Liver (tissue), 8 donors: ENCODE measurements at regions not wholly inside any gene's neighbourhood (a gene's known extent, or its start where the extent isn't known, plus 50 kb on each side); places are given as distances from the start of the nearest gene placed in this dataset.

Experiments used
- DNase-seq: peaks from one replicate; pipeline ENCODE4 v3.0.0-alpha.2; 2017; ENCODE audit warnings: low spot score
- H3K27ac ChIP-seq, 2 donors: one replicate each; pipeline ENCODE4 v1.7.0; 2013; ENCODE audit warnings: inconsistent platforms in 2 of 2, low read length in 2 of 2, control low read depth in 1 of 2, low read depth in 1 of 2, mild to moderate bottlenecking in 1 of 2
- H3K27me3 ChIP-seq, 4 donors: one replicate each; pipeline versions ENCODE4 v1.6.1 to v1.7.0; 2013; ENCODE audit warnings: low read length in 3 of 4, inconsistent platforms in 1 of 4, mild to moderate bottlenecking in 1 of 4, moderate library complexity in 1 of 4; ENCODE audit not compliant: control insufficient read depth in 4 of 4, insufficient read depth in 4 of 4
- H3K36me3 ChIP-seq, 4 donors: one replicate each; pipeline versions ENCODE4 v1.6.1 to v1.7.0; 2013; ENCODE audit warnings: low read length in 3 of 4, mild to moderate bottlenecking in 3 of 4, low read depth in 1 of 4, moderate library complexity in 1 of 4; ENCODE audit not compliant: control insufficient read depth in 4 of 4, insufficient read depth in 3 of 4
- H3K4me1 ChIP-seq, 4 donors: one replicate each; pipeline versions ENCODE4 v1.6.1 to v1.7.0; 2013; ENCODE audit warnings: low read length in 3 of 4, mild to moderate bottlenecking in 3 of 4, moderate library complexity in 1 of 4; ENCODE audit not compliant: control insufficient read depth in 4 of 4, insufficient read depth in 4 of 4
- H3K4me3 ChIP-seq, 3 donors: one replicate each; pipeline versions ENCODE4 v1.6.1 to v1.7.0; 2013; ENCODE audit warnings: low read length in 3 of 3, control low read depth in 1 of 3, low read depth in 1 of 3, mild to moderate bottlenecking in 1 of 3
- H3K9ac ChIP-seq, 2 donors: one replicate each; pipeline ENCODE4 v1.7.0; 2013; ENCODE audit warnings: low read length in 2 of 2, mild to moderate bottlenecking in 2 of 2, moderate library complexity in 2 of 2, control low read depth in 1 of 2, low read depth in 1 of 2
- H3K9me3 ChIP-seq, 4 donors: one replicate each; pipeline versions ENCODE4 v1.6.1 to v1.7.0; 2013; ENCODE audit warnings: low read length in 3 of 4; ENCODE audit not compliant: control insufficient read depth in 4 of 4
- ATF3 ChIP-seq: IDR thresholded peaks from 2 replicates; pipeline ENCODE4 v1.6.1; 2016; ENCODE audit warnings: antibody characterized with exemption
- FOXA1 ChIP-seq: IDR thresholded peaks from 2 replicates; pipeline ENCODE4 v1.6.1; 2016; ENCODE audit warnings: antibody characterized with exemption
- FOXA2 ChIP-seq: IDR thresholded peaks from 2 replicates; pipeline ENCODE4 v1.6.1; 2016; ENCODE audit warnings: antibody characterized with exemption
- GABPA ChIP-seq, 2 donors: IDR thresholded peaks in 1 of 2; conservative IDR thresholded peaks in 1 of 2; 2 replicates each; pipeline ENCODE4 v1.6.1; 2016; ENCODE audit warnings: antibody characterized with exemption in 2 of 2, mild to moderate bottlenecking in 1 of 2, moderate library complexity in 1 of 2
- HNF4A ChIP-seq, 2 donors: conservative IDR thresholded peaks; 2 replicates each; pipeline ENCODE4 v1.6.1; 2016; ENCODE audit warnings: antibody characterized with exemption in 2 of 2, mild to moderate bottlenecking in 2 of 2
- HNF4G ChIP-seq: IDR thresholded peaks from 2 replicates; pipeline ENCODE4 v1.6.1; 2016; ENCODE audit warnings: antibody characterized with exemption
- JUND ChIP-seq, 2 donors: IDR thresholded peaks; 2 replicates each; pipeline ENCODE4 v1.6.1; 2016; ENCODE audit warnings: antibody characterized with exemption in 2 of 2
- NR2F2 ChIP-seq: IDR thresholded peaks from 2 replicates; pipeline ENCODE4 v1.6.1; 2016; ENCODE audit warnings: antibody characterized with exemption
- RAD21 ChIP-seq, 2 donors: IDR thresholded peaks; 2 replicates each; pipeline ENCODE4 v1.6.1; 2016; ENCODE audit warnings: antibody characterized with exemption in 2 of 2, mild to moderate bottlenecking in 2 of 2
- REST ChIP-seq: IDR thresholded peaks from 2 replicates; pipeline ENCODE4 v1.6.1; 2016; ENCODE audit warnings: antibody characterized with exemption, mild to moderate bottlenecking
- RXRA ChIP-seq, 2 donors: IDR thresholded peaks; 2 replicates each; pipeline ENCODE4 v1.6.1; 2017 to 2018; ENCODE audit warnings: antibody characterized with exemption in 2 of 2, mild to moderate bottlenecking in 1 of 2
- SP1 ChIP-seq: IDR thresholded peaks from 2 replicates; pipeline ENCODE4 v1.6.1; 2018; ENCODE audit warnings: antibody characterized with exemption, mild to moderate bottlenecking
- TAF1 ChIP-seq: conservative IDR thresholded peaks from 2 replicates; pipeline ENCODE4 v1.6.1; 2016; ENCODE audit warnings: antibody characterized with exemption, mild to moderate bottlenecking
- YY1 ChIP-seq: IDR thresholded peaks from 2 replicates; pipeline ENCODE4 v1.6.1; 2016; ENCODE audit warnings: antibody characterized with exemption, mild to moderate bottlenecking
- ZBTB33 ChIP-seq: IDR thresholded peaks from 2 replicates; pipeline ENCODE4 v1.6.1; 2016; ENCODE audit warnings: antibody characterized with exemption
- WGBS: extraction: QIAGEN DNeasy Blood & Tissue Kit; methylation state at CpG from one replicate; pipeline ENCODE4 v1.1.7; 2013; 5-methylcytosine and 5-hydroxymethylcytosine counted together
- TF ChIP-seq, protein P1 (sequence below): IDR thresholded peaks from 2 replicates; pipeline ENCODE4 v1.6.1; 2016; ENCODE audit warnings: antibody characterized with exemption
- TF ChIP-seq, protein P2 (sequence below): fragments of 150-350 bp; IDR thresholded peaks from 2 replicates; pipeline ENCODE4 v1.5.1; 2017; ENCODE audit warnings: improper control_type of control experiment, low read depth, low read length; ENCODE audit not compliant: missing input control
- donor health status: healthy.
- donor health status: healthy.
- donor health status: healthy.
- donor health status: healthy.
- donor health status: healthy.

DNA sequence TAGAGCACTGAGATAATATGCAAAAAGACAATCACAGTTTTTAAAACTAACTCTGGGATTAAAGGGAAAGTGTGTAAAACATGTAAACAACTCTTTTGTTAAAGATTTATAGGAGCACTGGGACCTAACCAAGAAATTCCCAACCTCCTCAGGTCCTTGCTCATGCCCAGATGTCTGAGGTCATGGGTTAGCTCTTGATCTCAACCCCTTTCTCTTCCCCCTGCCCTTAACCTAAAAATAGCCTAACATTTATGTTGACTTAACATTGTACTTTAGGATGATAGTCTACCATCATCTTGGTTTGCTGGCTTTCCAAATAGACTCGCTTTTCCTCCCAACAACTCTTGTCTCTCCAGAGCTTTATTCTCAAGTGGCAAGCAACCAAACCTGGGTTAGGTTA lies 258.2 kb upstream of the FAT3 start (continued):
- TF ChIP-seq ATF3 (no peak), TAF1 (no peak), FOXA2 (no peak), NR2F2 (no peak), RXRA (IDR thresholded peaks at IDR 0.05) (no peak), HNF4G (no peak), HNF4A (conservative IDR thresholded peaks at IDR 0.05) (no peak), ZBTB33 (no peak), FOXA1 (no peak)

- no peak for DNase-seq
- Histone ChIP-seq H3K9me3 (peaks cover 0 to 6% (median under 1%) of the 10 kb centered on the region in 4 donors), H3K4me1 (peaks cover 0 to 2% (median 0%) of the 10 kb centered on the region in 4 donors), H3K36me3 (no peaks in the 10 kb centered on the region), H3K4me3 (no peak overlapping the region), H3K27me3 (no peaks in the 10 kb centered on the region), H3K27ac (no peak overlapping the region), H3K9ac (no peak overlapping the region)
- TF ChIP-seq HNF4A (conservative IDR thresholded peaks at IDR 0.05) (no peak), ATF3 (no peak), GABPA (IDR thresholded peaks at IDR 0.05 in 1 of 2, conservative IDR thresholded peaks at IDR 0.05 in 1 of 2) (no peak), FOXA2 (no peak), RAD21 (IDR thresholded peaks at IDR 0.05) (no peak), RXRA (IDR thresholded peaks at IDR 0.05) (no peak), YY1 (no peak), SP1 (no peak), ZBTB33 (no peak), JUND (IDR thresholded peaks at IDR 0.05) (no peak), HNF4G (no peak)
- TF ChIP-seq, protein P1, sequence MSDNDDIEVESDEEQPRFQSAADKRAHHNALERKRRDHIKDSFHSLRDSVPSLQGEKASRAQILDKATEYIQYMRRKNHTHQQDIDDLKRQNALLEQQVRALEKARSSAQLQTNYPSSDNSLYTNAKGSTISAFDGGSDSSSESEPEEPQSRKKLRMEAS = no peak
- WGBS = 87% methylated on average over 3 of the region's 3 CpGs
These were observed 263.8 kb upstream of the FAT3 start for GRCh38 chr11:91960770-91961169.

DNA sequence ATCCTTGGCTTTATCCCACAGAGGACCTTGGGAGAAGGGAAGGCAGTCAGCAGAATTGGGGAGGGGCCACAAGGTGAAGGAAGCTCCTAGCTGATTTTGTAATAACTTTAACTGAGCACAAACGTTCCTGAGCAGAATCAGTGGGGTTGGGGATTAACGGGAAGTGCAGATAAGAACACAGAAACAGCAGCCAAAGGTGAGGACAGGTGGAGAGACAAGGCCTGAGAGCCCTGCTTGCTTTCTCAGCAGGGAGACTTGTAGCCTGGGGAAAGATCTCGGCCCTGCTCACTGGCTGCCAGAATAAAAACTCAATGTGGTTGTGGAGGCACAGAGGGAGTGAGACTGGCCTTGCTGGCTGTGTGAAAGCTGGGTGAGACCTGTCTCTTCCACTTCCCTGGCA lies 265.2 kb upstream of the FAT3 start:
- Histone ChIP-seq H3K4me1 (peaks cover 0 to 4% (median 2%) of the 10 kb centered on the region in 4 donors), H3K9me3 (peaks cover 0 to 6% (median under 1%) of the 10 kb centered on the region in 4 donors), H3K27ac (no peak overlapping the region), H3K4me3 (no peak overlapping the region), H3K9ac (no peak overlapping the region), H3K36me3 (no peaks in the 10 kb centered on the region), H3K27me3 (no peaks in the 10 kb centered on the region)
- TF ChIP-seq HNF4A (conservative IDR thresholded peaks at IDR 0.05) (no peak), SP1 (no peak), GABPA (IDR thresholded peaks at IDR 0.05 in 1 of 2, conservative IDR thresholded peaks at IDR 0.05 in 1 of 2) (no peak), RAD21 (IDR thresholded peaks at IDR 0.05) (no peak), HNF4G (no peak), FOXA1 (no peak), TAF1 (no peak), YY1 (no peak), RXRA (IDR thresholded peaks at IDR 0.05) (no peak), REST (no peak)
- TF ChIP-seq, protein P1 = no peak
- TF ChIP-seq, protein P2, sequence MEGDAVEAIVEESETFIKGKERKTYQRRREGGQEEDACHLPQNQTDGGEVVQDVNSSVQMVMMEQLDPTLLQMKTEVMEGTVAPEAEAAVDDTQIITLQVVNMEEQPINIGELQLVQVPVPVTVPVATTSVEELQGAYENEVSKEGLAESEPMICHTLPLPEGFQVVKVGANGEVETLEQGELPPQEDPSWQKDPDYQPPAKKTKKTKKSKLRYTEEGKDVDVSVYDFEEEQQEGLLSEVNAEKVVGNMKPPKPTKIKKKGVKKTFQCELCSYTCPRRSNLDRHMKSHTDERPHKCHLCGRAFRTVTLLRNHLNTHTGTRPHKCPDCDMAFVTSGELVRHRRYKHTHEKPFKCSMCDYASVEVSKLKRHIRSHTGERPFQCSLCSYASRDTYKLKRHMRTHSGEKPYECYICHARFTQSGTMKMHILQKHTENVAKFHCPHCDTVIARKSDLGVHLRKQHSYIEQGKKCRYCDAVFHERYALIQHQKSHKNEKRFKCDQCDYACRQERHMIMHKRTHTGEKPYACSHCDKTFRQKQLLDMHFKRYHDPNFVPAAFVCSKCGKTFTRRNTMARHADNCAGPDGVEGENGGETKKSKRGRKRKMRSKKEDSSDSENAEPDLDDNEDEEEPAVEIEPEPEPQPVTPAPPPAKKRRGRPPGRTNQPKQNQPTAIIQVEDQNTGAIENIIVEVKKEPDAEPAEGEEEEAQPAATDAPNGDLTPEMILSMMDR = no peak
- no peak for DNase-seq
- 59% methylated on average over 3 of the region's 3 CpGs for WGBS
